ENCODE measurements at regions not wholly inside any gene's neighbourhood (a gene's known extent, or its start where the extent isn't known, plus 50 kb on each side); places are given as distances from the start of the nearest gene placed in this dataset.

DNA sequence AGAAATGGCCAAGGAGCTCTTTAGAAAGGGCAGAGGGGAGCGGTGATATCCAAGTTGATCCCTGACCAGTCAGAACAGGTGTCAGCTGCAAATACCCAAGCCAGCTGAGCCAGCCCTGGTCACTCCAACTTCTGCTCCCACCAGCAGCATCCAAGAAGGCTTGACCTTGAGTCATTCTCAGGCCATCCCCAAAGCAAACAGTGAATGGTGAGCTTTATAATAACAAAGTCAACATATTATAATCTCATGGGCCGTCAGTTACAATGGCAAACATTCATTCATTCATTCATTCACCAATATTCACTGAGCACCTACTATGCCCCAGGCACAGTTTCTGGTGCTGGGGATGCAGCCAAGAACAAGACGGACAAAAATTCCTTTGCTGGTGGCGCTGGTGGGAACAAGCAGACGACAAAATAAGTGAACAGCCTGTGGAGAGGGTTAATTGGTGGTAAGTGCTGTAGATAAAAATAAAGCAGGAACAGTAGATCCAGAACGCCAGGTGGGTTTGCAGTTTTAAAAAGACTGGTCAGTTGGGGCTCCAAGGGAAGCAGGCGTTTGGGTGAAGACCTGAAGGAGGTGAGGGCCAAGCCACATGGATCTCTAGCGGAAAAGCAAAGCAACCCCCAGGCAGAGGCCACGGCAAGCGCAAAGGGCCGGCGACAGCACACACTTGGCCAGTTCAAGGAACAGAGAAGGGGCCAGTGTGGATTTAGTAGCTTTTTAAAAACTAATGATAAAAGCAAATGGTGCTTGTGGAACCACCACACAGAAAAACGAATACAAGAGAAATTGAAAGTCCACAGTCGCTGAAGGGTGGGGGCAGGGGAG is 131.8 kb upstream of the PTPN1 start:
- DNase-seq (ENCODE audit: low spot score) = no peak

DNA sequence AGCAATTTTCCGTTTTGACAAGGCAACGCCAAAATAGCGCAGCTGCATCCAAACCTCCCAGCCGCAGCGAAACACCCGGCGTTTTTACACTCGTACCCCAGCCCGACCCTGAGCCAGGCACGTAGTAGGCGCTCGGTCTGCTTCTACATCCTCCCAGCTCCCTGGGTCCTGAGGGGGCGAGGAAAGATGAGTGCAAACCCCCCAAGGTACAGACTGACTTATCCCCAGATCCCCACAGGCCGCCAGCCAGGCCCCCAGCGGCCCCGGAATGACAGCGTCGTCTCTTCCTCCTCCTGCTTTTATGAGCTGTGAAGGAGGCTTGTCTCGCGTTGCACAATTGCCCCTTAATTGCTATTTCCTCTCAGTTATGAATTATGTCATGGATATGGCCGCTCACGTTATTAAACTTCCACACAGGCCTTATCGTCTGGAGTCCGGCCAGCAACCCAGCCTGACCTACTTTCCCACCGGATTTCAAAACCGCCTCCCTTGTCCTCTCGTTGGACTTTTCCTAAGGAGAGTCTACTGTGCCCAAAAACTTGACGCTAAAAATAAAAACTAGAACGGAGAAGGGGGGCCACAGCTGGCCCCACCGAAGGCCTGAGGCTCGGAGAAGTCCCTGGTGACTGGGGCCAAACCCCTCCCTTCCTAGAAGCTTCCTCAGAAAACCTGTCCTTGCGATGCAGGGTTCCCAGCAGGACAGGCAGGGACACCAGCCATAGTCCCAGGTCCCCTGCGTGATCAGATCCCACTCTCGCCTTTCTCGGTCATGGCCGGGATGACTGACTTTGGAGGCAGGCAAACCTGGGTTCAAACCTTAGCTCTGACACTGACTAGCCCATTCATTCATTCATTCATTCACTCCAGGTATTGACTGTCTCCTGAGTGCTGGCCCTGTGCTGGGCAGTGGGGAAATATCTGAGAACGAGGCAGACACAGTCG is 130.9 kb upstream of the PTPN1 start:
- peak; percentile 54 for DNase-seq (ENCODE audit: low spot score)

DNA sequence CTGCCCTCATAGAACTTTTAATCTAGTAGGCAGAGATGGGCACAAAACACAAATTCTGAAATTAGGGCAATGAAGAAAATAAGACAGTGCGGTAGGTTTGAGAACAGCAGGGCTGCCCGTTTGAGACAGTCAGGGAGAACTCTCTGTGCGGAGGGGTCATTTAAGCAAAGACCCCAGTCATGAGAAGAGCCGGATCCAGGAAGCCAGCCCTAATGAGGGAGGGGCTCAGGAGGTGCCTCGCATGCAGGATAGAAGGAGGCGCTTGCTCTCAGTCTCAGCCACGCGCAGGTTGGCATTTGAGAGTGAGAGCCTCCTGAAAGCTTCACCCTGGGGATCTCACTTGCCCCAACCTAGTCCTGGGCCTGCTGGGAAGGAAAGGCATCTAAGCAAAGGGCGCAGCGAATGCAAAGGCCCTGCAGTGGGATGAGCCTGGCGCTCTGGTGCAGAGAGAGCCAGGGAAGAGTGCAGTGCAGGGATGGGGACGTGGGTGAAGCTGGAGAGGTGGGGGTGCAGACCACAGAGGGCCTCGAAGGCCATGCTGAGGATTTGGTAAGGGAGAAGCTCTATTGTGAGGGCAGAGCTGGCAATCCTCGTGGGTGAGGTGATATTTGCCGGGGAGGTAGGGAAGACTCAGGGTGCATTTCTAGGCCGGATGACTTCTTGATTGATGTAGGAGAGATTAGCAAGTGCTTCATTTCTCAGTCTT is 130.0 kb upstream of the PTPN1 start:
- no peak for DNase-seq (ENCODE audit: low spot score)

DNA sequence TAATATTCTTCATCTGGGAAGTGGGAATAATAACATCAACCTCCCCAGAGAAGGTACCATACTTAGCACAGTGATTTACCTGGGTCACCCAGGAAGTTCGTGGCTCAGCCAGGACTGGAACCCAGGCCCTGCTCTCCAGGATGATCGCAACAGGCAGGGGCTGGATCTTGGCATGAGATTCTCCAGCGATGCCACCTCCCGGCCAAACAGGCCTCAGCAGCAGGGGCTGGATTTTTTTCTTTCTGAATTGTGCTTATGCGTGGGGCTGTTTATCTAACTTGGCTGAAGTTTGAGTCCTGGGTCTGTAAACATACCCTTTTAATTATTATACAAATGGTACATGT is 129.5 kb upstream of the PTPN1 start:
- no peak for DNase-seq (ENCODE audit: low spot score)

DNA sequence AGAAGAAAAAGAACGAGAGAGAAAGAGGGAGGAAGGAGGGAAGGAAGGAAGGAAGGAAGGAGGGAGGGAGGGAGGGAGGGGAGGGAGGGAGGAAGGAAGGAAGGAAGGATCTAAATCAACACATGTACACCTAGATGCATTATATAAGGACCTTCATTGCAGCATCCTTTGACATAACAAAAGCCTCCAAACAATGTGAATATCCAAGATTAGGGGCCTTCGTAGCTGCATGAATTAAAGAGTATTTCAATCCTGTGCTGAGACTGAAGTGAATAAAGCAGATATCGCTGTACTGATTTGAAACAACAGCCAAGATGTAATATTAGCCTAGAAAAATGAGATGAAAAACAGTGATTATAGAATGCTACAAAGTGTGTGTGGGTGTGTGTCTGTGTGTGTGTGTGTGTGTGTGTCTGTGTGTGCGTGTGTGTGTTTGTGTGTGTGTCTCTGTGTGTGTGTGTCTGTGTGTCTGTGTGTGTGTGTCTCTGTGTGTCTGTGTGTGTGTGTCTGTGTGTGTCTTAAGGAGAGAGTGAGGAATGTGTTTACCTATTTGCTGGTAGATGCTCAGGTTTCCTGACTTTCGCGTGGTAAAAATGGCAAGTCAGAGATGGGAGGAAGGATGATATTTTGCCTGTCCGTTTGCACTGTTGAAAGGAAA is 129.0 kb upstream of the PTPN1 start:
- no peak for DNase-seq (ENCODE audit: low spot score)

DNA sequence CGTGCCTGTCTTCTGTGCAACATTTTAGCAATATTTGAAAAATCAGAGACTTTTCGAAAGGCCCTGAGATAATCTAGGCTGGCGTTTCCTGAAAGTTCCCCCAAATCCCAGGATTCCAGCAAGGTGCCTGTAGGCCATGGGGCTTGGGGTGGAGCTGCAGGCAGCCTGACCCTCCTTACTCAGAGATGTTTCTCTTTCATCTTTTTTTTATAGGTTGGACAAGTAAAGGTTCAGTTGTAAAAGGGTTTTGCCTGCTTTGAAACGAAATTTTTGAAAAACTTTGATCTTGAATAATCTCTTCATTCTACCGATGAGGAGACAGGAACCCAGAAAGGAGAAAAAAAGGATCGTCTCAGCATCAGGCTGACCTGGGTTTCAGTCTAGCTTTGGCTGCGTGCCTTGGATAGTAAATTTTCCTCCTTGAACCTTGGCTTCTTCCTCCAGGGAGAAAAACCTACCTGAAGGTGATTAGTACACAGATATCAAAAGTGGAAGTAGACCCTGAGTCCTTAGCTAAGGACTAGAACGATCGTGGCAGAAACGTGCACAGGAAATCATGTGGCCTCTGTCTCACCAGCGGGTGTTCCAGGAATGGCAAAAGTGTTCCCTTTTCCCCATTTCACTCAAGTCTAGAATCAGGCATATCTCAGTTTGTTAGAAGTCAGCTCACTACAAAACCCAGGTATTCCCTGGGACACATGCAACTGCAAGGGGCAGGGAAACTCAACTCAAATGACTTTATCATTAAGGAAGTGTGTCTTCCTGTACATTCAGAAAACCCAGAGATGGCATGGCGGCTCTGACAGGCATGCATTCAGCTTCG is 128.2 kb upstream of the PTPN1 start:
- DNase-seq (ENCODE audit: low spot score) = peak; percentile 27

DNA sequence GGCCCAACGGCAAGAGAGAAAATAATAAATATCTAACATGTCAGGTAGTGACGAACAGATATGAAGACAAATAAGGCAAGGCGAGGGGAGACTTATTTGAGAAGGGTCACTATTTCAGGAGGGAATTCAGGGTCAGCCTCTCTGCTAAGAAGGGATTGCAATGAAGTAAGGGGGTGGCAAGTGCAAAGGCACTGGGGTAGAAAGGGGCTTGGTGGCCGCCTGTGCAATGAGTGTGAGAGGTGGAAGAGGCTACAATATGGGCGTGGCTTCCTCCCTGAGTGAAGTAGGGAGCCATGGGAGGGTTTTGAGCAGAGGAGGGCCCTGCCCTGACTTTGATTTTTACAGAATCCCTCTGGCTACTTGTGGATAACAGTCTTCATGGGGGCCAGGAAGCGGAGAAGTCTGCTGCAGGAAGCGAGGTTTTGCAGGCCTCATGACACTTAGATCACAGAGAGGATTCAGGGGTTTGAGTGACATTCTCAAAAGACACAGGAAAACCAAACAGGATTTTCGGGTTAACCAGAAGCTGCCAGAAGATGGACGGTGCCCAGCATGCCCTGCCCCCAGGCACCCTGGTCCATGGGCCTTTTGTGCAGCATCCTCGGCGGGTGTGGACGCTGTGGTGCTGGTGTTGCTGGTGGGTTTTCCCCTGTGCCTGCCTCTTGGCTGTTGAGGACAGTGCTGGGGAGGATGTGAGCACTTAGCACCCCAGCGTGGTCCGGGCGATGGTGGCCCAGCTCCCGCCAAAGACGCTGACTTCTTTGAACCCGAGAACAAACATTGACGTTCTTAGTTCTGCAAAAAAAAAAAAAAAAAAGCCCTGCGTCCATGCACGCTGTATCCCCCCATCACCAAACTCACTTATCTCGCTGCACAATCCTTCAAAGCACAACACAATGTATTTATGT is 124.2 kb upstream of the PTPN1 start:
- DNase-seq (ENCODE audit: low spot score) = no peak

DNA sequence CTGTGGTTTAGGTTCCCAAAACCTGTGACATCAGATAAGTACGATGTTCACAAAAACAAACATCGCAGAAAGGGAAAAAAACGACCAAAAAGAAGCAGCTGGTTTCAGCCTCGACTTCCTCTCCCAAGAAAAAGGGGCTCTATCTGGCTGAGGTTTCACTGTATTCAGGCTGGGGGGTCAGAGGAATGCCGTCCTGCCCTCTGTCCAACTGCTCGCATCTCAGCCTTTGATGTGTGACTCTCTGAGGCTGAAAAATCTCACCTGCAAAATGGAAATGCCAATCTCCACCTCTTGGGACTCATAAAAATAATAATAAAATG is 123.6 kb upstream of the PTPN1 start:
- no peak for DNase-seq (ENCODE audit: low spot score)

DNA sequence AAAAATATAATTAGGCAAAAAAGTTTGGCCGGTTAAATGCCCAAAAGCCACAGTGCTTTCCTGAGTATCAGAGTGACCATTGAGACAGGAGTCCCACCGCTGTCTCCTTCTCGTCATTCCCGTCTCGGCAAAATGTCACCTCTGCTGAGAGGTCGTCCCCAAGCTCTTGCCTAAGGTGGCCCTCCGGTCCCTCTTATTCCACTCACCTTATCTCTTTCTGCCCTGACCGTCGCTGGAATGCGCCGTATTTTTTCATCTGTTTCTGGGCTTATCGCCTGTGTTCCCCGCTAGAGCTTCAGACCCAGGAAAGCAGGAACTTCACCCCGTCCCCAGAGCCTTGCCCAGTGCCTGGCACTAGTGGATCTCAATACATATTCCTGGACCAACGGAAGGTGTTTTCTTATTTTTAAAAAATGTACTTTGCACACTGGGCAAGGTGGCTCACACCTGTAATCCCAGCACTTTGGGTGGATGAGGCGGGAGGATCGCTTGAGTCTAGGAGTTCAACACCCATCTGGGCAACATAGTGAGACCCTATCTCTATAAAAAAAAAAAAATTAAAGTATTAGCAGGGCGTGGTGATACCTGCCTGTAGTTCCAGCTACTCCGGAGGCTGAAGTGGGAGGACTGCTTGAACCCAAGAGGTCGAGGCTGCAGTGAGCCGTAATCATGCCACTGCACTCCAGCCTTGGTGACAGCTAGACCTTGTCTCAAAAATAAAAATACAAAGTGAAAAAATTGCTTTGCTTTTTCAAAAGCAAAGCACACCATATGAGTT is 122.8 kb upstream of the PTPN1 start:
- DNase-seq (ENCODE audit: low spot score) = no peak

DNA sequence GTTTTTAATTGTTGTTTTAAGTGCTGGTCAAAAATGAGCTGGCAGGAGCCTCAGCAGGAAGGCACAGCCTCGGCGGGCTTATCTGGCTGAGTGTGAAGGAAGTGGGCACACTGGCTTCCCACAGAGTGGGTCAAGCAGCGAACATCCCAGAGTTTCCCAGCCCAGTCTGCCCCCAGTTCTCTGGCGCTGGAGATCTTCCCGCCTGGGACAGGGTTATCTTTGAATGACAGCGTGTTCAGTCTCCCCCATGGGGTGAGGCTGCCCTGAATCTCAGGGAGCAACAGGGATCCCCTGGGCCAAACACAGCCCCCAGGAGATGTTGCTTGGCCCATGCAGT is 122.2 kb upstream of the PTPN1 start:
- no peak for DNase-seq (ENCODE audit: low spot score)

DNA sequence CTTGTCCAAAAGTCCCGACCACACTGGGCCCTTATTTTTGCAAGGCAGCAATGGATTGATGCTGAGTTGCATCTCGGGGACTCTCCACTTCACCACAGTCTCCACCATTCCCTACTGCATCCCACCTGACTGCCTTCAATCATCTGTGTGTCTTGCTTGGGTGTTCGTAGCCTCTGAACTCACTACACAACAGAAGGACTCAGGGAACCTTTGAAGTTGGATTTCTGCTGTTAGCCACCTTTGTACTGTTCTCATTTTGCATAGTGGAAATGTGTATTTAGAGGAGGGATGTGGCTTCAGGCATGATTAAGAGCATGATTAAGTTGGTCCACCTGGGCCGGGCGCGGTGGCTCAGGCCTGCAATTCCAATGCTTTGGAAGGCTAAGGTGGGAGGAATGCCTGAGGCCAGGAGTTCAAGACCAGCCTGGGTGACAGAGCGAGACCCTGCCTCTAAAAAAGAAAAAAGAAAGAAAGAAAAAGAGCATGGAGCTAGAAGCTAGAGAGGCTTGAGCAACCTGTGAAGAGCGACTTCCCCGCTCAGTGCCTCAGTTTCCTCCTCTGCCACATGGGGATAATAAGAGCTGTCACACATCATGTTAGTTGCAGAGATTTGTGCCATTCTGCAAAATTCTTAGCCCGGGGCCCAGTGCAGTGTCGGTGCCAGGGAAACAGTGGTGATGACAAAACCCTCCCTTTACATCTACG is 121.3 kb upstream of the PTPN1 start:
- DNase-seq (ENCODE audit: low spot score) = no peak

DNA sequence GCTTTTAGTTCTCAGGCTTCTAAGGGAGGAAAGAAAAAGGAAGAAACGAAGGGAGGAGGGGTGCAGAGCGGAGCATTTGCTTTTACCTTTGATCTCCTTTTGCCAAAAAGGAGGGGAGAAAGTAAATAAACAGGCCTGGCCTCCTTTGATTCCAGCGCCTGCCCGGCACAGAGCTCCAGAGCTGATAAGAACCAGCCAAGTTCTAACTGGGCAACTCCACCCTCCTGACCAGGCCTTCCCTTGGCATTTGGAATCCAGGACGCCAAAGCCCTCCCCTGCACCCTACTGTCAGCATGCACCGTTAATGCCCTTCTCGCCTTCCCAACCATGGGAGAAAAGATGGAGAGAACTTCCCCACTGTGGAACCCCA is 120.8 kb upstream of the PTPN1 start:
- DNase-seq (ENCODE audit: low spot score) = peak; percentile 61

DNA sequence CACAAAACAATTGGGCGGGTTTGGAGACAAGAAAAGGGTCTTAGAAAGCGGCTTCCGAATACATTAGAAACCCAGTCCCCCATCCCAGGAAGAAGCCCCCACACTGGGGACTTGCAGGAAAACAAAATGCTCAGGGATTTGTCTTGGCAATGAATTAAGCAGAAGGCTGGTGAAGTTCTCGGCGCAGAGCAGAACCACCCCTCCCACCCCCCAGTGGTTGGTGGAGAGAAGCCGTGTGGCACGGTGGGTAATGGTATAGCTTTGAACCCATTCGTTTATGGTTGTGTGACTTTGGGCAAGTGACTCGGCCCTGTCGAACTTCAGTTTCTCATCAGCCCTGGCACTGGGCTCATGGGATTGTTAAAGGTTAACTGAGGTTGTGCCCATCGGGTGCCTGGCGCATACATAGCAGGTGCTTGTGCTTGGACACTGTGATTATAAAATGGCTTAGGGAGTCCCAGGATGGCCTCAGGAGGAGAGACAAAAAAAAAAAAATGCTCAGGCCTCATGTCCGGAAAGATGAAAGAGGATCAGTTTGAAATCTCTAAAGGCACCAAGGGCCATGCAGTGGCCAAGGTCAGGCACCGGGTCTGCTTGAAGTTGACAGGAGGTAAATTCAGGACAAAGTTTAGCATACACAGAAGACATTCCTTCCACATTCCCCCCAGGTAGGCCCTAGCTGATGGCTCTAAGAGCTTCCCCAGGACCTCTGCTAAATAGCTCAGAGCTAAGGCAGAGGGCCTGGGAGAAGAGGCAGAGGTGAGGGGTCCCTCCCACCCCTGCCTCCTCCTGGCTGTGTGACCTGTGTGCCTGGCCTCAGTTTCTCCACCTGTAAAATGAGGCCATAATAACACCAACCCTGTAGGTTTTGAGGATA is 120.1 kb upstream of the PTPN1 start:
- DNase-seq (ENCODE audit: low spot score) = no peak

DNA sequence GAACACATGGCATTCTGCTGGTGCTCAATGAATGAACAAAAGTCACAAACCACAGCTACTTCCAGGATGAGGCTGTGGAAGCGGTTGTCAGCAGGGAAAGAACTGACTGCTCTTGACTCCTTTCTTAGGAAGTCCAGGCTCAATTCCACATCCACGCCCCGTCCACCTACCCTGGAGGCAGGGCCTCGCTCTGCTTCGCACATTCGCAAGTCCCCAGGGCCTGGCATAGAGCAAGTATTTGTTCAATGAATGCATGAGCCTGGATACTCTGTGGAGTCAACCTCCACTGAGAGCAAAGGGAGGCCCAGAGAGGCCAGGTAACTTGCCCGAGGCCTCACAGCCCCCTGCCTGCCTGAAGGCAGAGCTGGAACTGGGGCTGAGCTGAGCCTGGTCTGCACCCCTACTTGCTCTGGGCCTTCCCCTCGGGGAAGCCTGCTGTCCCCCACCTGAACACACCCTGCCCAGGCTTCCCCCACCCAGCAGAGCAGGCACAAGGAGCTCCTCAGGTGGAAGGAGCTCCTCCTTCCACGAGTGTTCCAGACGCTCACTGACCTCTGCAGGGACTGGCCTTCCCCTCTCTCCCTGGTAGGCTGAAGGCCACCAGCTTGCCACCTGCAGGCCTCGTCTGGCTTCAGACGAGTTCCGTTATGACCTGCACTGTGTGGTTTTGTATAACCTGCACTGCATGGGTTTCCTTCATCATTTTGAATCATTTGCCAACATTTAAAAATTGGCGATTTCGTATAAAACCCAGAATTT is 119.3 kb upstream of the PTPN1 start:
- DNase-seq (ENCODE audit: low spot score) = no peak

DNA sequence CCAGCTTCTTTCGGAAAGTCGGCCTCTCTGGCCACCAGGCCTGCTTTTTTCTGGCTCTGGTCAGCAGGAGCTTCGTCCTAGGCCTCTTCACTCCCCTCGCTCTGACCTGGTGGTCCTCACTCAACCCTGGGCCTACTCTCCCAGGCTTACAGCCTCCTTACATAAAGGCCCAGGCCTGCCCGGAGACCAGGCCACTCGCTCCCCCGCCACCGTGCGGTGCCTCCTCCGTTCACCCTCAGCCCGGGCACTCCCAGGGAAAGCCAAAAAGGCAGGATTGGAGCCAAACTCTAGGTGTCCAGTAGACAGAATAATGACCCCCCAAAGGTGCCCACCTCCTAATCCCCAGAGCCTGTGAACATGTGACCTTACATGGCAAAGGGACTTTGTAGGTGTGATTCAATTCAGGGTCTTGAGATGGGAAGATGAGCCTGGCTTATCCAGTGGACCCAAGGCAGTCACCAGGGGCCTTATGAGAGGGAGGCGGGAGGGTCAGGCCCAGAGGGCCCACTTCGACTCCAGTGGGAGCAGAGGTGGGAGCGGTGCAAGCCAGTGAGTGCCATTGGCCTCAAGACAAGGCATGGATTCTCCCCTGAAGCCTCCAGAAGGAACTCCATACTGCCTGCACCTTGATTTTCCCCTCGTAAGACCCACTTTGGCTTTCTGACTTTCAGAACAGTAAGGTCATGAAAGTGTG is 118.6 kb upstream of the PTPN1 start:
- no peak for DNase-seq (ENCODE audit: low spot score)

DNA sequence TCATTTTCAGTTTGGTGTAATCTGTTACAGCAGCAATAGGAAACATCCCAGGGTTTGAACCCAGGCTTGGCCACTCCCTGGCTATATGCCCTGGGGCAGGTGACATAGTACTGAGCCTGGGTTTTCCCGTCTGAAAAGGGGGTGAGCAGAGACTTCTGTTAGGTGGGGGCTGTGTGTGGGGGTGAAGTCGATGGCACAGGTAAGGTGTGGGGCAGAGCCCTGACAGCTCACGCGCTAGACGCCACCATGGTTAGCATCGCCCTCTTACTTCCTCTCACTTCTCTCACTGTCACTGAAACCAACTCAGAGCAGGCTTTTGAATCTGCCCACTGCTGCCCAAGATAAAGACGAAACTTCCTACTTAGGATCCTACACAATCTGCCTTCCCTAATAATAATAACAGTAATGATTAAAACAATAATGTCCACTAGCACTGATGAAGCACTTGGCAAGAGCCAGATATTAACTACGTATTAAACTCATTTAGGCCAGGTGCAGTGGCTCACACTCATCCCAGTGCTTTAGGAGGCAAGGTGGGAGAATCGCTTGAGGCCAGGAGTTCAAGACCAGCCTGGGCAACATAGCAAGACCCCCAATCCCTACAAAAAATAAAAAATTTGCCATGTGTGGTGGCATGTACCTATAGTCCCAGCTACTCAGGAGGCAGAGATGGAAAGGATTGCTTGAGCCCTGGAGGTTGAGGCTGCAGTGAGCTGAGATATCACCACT is 117.9 kb upstream of the PTPN1 start:
- no peak for DNase-seq (ENCODE audit: low spot score)

All from LoVo (cell line).